Left kidney (tissue), 1 donor: ENCODE measurements at regions not wholly inside any gene's neighbourhood (a gene's known extent, or its start where the extent isn't known, plus 50 kb on each side); places are given as distances from the start of the nearest gene placed in this dataset.

Source experiments
- DNase-seq: peaks from one replicate; pipeline ENCODE4 v3.0.0-alpha.2; 2013

GRCh38 chr5:40037713-40038112 is 612.9 kb upstream of the DAB2 start:
- no peak for DNase-seq

GRCh38 chr5:40034441-40034840 is 609.7 kb upstream of the DAB2 start:
- DNase-seq = no peak

GRCh38 chr5:40033411-40033810 is 608.6 kb upstream of the DAB2 start:
- no peak for DNase-seq

- DNase-seq = no peak
These were observed 608.2 kb upstream of the DAB2 start for GRCh38 chr5:40033009-40033408.

GRCh38 chr5:40030661-40031060 is 605.9 kb upstream of the DAB2 start:
- no peak for DNase-seq

- DNase-seq = no peak
These were observed 605.1 kb upstream of the DAB2 start for GRCh38 chr5:40029711-40030495.

GRCh38 chr5:40027400-40027799 is 602.6 kb upstream of the DAB2 start:
- no peak for DNase-seq

GRCh38 chr5:40025586-40025985 is 600.8 kb upstream of the DAB2 start:
- no peak for DNase-seq

- DNase-seq = no peak
These were observed 597.3 kb upstream of the DAB2 start for GRCh38 chr5:40022057-40022456.

GRCh38 chr5:40021007-40021406 is 596.2 kb upstream of the DAB2 start:
- no peak for DNase-seq

- DNase-seq = no peak
These were observed 593.1 kb upstream of the DAB2 start for GRCh38 chr5:40017918-40018317.

- DNase-seq = no peak
These were observed 592.4 kb upstream of the DAB2 start for GRCh38 chr5:40017135-40017534.

GRCh38 chr5:40010436-40010835 is 585.7 kb upstream of the DAB2 start:
- DNase-seq = no peak

- no peak for DNase-seq
These were observed 581.5 kb upstream of the DAB2 start for GRCh38 chr5:40006260-40006659.

GRCh38 chr5:40001796-40002195 is 577.0 kb upstream of the DAB2 start:
- no peak for DNase-seq

GRCh38 chr5:39998518-39998917 is 573.7 kb upstream of the DAB2 start:
- DNase-seq = no peak

- DNase-seq = no peak
These were observed 571.2 kb upstream of the DAB2 start for GRCh38 chr5:39995990-39996389.

- DNase-seq = no peak
These were observed 567.9 kb upstream of the DAB2 start for GRCh38 chr5:39992617-39993202.

GRCh38 chr5:39986614-39987013 is 561.8 kb upstream of the DAB2 start:
- no peak for DNase-seq

- no peak for DNase-seq
These were observed 555.3 kb upstream of the DAB2 start for GRCh38 chr5:39980056-39980455.

GRCh38 chr5:39977066-39977655 is 552.4 kb upstream of the DAB2 start:
- DNase-seq = no peak

- no peak for DNase-seq
These were observed 545.5 kb upstream of the DAB2 start for GRCh38 chr5:39970117-39970798.

GRCh38 chr5:39968381-39968780 is 543.6 kb upstream of the DAB2 start:
- DNase-seq = no peak
